ENCODE measurements at regions not wholly inside any gene's neighbourhood (a gene's known extent, or its start where the extent isn't known, plus 50 kb on each side); places are given as distances from the start of the nearest gene placed in this dataset.

DNA sequence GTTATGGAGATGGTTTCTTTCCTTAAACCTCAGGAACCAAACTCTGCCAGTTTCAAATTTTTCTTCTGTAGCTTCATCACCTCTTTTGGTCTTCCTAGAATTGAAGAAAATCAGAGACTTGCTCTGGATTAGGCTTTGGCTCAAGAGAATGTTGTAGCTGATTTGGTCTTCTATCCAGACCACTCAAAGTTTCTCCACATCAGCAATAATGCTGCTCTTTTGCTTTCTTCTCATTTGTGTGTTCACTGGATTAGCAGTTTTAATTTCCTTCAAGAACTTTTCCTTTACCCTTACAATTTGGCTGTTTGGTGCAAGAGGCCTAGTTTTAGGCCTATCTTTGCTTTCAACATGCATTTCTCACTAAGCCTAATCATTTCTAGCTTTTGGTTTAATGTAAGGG is 78.1 kb upstream of the PLCB4 start:
- FAIRE-seq, result no peak
- Histone ChIP-seq H3K9ac (replicated peaks; ENCODE audit: extremely low read depth, insufficient read depth, low read length) (no peak overlapping the region), H3K4me1 (ENCODE audit: control insufficient read depth, extremely low read depth, insufficient read depth, low read length) (no peaks in the 10 kb centered on the region), H3K4me2 (ENCODE audit: insufficient read depth, low read length) (no peak overlapping the region), H3K36me3 (ENCODE audit: control insufficient read depth in 2 of 2, extremely low read depth in 1 of 2, insufficient read depth in 2 of 2, low read length in 2 of 2) (no peaks in the 10 kb centered on the region), H2AFZ (ENCODE audit: low read depth, low read length) (no peak overlapping the region), H3K4me3 (replicated peaks in 1 of 3; ENCODE audit: insufficient read depth in 1 of 3, low read depth in 1 of 3, low read length in 3 of 3) (no peak overlapping the region), H4K20me1 (replicated peaks; ENCODE audit: control insufficient read depth, extremely low read depth, insufficient read depth, low read length) (no peaks in the 10 kb centered on the region), H3K9me3 (replicated peaks; ENCODE audit: control insufficient read depth, insufficient read depth, low read length) (no peaks in the 10 kb centered on the region), H3K27me3 (ENCODE audit: control insufficient read depth in 2 of 2, insufficient read depth in 2 of 2, low read length in 2 of 2) (no peaks in the 10 kb centered on the region), H3K9me1 (replicated peaks; ENCODE audit: control insufficient read depth, extremely low read depth, insufficient read depth, low read length) (no peaks in the 10 kb centered on the region), H3K79me2 (ENCODE audit: control insufficient read depth, insufficient read depth, low read length) (no peaks in the 10 kb centered on the region), H3K27ac (ENCODE audit: insufficient read depth, low read depth, low read length) (no peak overlapping the region)
- intact Hi-C loops (cut with micrococcal nuclease), result no loop called here
- POLR2A ChIA-PET, result no interaction called here
- no TSS peak for BruUV-seq (replicated peaks)
- CTCF ChIA-PET, result no interaction called here
- no peak for DNase-seq (ENCODE audit: low read depth, low spot score)
- dilution Hi-C loops (cut with MboI; ENCODE audit: extremely low pct_ligation_motif_present, low sequenced_read_pairs), result no loop called here
- TF ChIP-seq JUN (IDR thresholded peaks at IDR 0.05; ENCODE audit: borderline replicate concordance, insufficient read depth, insufficient read length, low read depth) (no peak), FOS (IDR thresholded peaks at IDR 0.05; ENCODE audit: borderline replicate concordance, insufficient read depth, low read length) (no peak), POLR2A (IDR thresholded peaks at IDR 0.05; ENCODE audit: low read depth, low read length) (no peak), GATA2 (IDR thresholded peaks at IDR 0.05; ENCODE audit: insufficient read depth, insufficient read length, low read depth, low read length) (no peak), POLR2AphosphoS5 (IDR thresholded peaks at IDR 0.05; ENCODE audit: insufficient read depth, low read depth, low read length) (no peak)

DNA sequence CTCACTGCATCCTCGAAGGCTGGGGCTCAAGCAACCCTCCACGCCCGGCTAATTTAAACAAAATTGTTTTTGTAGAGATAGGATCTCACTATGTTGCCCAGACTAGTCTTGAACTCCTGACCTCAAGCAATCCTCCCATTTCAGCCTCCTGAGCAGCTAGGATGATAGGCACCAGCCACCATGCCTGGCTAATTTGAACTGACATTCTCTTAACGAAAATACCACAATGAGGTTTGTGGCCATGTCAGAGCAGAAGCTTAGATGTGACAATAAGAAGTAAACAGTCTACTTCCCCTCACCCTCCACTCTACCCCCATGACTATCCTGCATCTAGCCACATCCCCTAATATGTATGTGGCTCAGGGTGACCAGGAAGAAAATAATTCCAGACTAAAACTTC is 74.8 kb upstream of the PLCB4 start:
- Histone ChIP-seq H3K27me3 (ENCODE audit: control insufficient read depth in 2 of 2, insufficient read depth in 2 of 2, low read length in 2 of 2) (no peaks in the 10 kb centered on the region), H3K79me2 (ENCODE audit: control insufficient read depth, insufficient read depth, low read length) (no peaks in the 10 kb centered on the region), H3K9ac (replicated peaks; ENCODE audit: extremely low read depth, insufficient read depth, low read length) (no peak overlapping the region), H2AFZ (ENCODE audit: low read depth, low read length) (no peak overlapping the region), H3K4me1 (ENCODE audit: control insufficient read depth, extremely low read depth, insufficient read depth, low read length) (no peaks in the 10 kb centered on the region), H3K36me3 (ENCODE audit: control insufficient read depth in 2 of 2, extremely low read depth in 1 of 2, insufficient read depth in 2 of 2, low read length in 2 of 2) (no peaks in the 10 kb centered on the region), H3K9me3 (replicated peaks; ENCODE audit: control insufficient read depth, insufficient read depth, low read length) (no peaks in the 10 kb centered on the region), H3K9me1 (replicated peaks; ENCODE audit: control insufficient read depth, extremely low read depth, insufficient read depth, low read length) (no peaks in the 10 kb centered on the region), H3K27ac (ENCODE audit: insufficient read depth, low read depth, low read length) (no peak overlapping the region), H3K4me2 (ENCODE audit: insufficient read depth, low read length) (no peak overlapping the region), H3K4me3 (replicated peaks in 1 of 3; ENCODE audit: insufficient read depth in 1 of 3, low read depth in 1 of 3, low read length in 3 of 3) (no peak overlapping the region), H4K20me1 (replicated peaks; ENCODE audit: control insufficient read depth, extremely low read depth, insufficient read depth, low read length) (no peaks in the 10 kb centered on the region)
- intact Hi-C loops (cut with micrococcal nuclease), result no loop called here
- FAIRE-seq (no peak), DNase-seq (ENCODE audit: low read depth, low spot score) (no peak)
- no peak for TF ChIP-seq MYC (IDR thresholded peaks at IDR 0.05; ENCODE audit: low read depth, low read length)
- dilution Hi-C loops (cut with MboI; ENCODE audit: extremely low pct_ligation_motif_present, low sequenced_read_pairs), result no loop called here
- CTCF ChIA-PET, result interaction anchor here (0.9 to 1.2 kb wide), 3 partner anchors 8 to 344 kb away, joined by 3 read pairs; no protein-coding TSS in a partner anchor
- BruUV-seq (replicated peaks), result no TSS peak
- POLR2A ChIA-PET, result no interaction called here
